Heart right ventricle (tissue), 16 donors: ENCODE measurements at regions not wholly inside any gene's neighbourhood (a gene's known extent, or its start where the extent isn't known, plus 50 kb on each side); places are given as distances from the start of the nearest gene placed in this dataset.

Experiments
- ATAC-seq, 8 donors: fragments of 200-7000 bp; cut with Tn5 transposase; one replicate each; pipeline ENCODE4 v1.9.1; 2020; ENCODE audit warnings: mild to moderate bottlenecking in 8 of 8, moderate library complexity in 8 of 8, moderate number of reproducible peaks in 1 of 8
- DNase-seq, 2 donors: peaks; one replicate each; pipeline ENCODE4 v3.0.0-alpha.2; 2020
- H3K27ac ChIP-seq, 10 donors: fragments of 200-600 bp; sonication (generic) in 2 of 10; one replicate each; pipeline versions ENCODE4 v1.5.0 to v1.8.0; 2020 to 2022; ENCODE audit warnings: mild to moderate bottlenecking in 3 of 10
- H3K27me3 ChIP-seq, 7 donors: fragments of 200-600 bp; one replicate each; pipeline ENCODE4 v1.8.0; 2021 to 2022; ENCODE audit warnings: mild to moderate bottlenecking in 2 of 7
- H3K36me3 ChIP-seq, 9 donors: fragments of 200-600 bp; sonication (generic) in 1 of 9; one replicate each; pipeline versions ENCODE4 v1.5.0 to v1.8.0; 2020 to 2022; ENCODE audit warnings: mild to moderate bottlenecking in 2 of 9
- H3K4me1 ChIP-seq, 9 donors: fragments of 200-600 bp; sonication (generic) in 1 of 9; one replicate each; pipeline versions ENCODE4 v1.5.0 to v1.8.0; 2020 to 2022; ENCODE audit warnings: mild to moderate bottlenecking in 4 of 9
- H3K4me3 ChIP-seq, 10 donors: fragments of 200-600 bp; sonication (generic) in 2 of 10; one replicate each; pipeline versions ENCODE4 v1.5.0 to v1.8.0; 2020 to 2022; ENCODE audit warnings: mild to moderate bottlenecking in 7 of 10, moderate library complexity in 2 of 10
- H3K9me3 ChIP-seq, 11 donors: fragments of 200-600 bp in 10 of 11; sonication (generic) in 2 of 11; one replicate each; pipeline versions ENCODE4 v1.5.0 to v1.8.0; 2013 to 2022; ENCODE audit warnings: mild to moderate bottlenecking in 2 of 11, control low read depth in 1 of 11, moderate library complexity in 1 of 11
- CTCF ChIP-seq, 9 donors: fragments of 200-600 bp; sonication (generic) in 2 of 9; IDR thresholded peaks; one replicate each; pipeline versions ENCODE4 v1.5.0 to v1.8.0; 2021 to 2022; ENCODE audit warnings: antibody characterized with exemption in 9 of 9, mild to moderate bottlenecking in 5 of 9, moderate library complexity in 1 of 9
- WGBS, 2 donors: extraction: QIAGEN DNeasy Blood & Tissue Kit; methylation state at CpG; one replicate each; pipeline ENCODE4 v1.1.7; 2013; ENCODE audit warnings: inconsistent platforms in 1 of 2; 5-methylcytosine and 5-hydroxymethylcytosine counted together
- intact Hi-C, 10 donors: fragments of 100-400 bp; cut with DNase I; formaldehyde crosslinking; loops; one replicate each; pipeline versions ENCODE4 v1.11.1 to v1.14.2; 2022
- donor health status: Arrhythmogenic right ventricular cardiomyopathy.
- donor health status: ischemic (EF 13 %, LVEDD 7.1; RV severe dilation, severe dysfunction).
- donor health status: healthy with polysubstance abuse.
- donor health status: DM: no; HTN: yes; CAD: no.
- donor health status: DM: no; HTN: no; CAD: no.
- donor health status: ischemic (EF 25% LVEDD 6.9; RV normal size, moderate dysfunction).
- donor health status: ischemic (EF 25% LVEDD 5.7; RV mildly dilated, moderate dysfunction).
- donor health status: healthy.
- donor health status: DM: yes; HTN: yes; CAD: no.
- donor health status: Ischemic cardiomyopathy.
- donor health status: ischemic (EF 35%, LVEDD 5.7; RV mildly dilated, moderate dysfunction).
- donor health status: nonischemic (EF 11% LVEDD 7.7; RV severe dilation, severe dysfunction).
- donor health status: DM: yes; HTN: yes; CAD: no.
- donor health status: PGD.
- donor health status: ischemic (EF 29% LVEDD 5.4; RV normal size, mild dysfunction).
- donor health status: nonischemic (EF 23%, LVEDD 6.1; RV moderate dilation, normal function).

GRCh38 chr11:115555336-115556090, 51.3 kb upstream of the CADM1 start:
- ATAC-seq: peak in 3 of 8 donors; percentile 21 to 29 (median 29)
- no peak for TF ChIP-seq CTCF (IDR thresholded peaks at IDR 0.05)
- peaks cover 0 to 14% (median 0%) of the 10 kb centered on the region in 9 donors for H3K4me1 ChIP-seq
- WGBS, 2 donors: 61 to 65% methylated on average over 3 of the region's 3 CpGs
- H3K27me3 ChIP-seq: peaks cover 0 to 4% (median 0%) of the 10 kb centered on the region in 7 donors
- no peaks in the 10 kb centered on the region for H3K9me3 ChIP-seq
- DNase-seq: no peak
- intact Hi-C loops: no loop called here
- no peak overlapping the region for H3K27ac ChIP-seq
- no peaks in the 10 kb centered on the region for H3K36me3 ChIP-seq
- no peak overlapping the region for H3K4me3 ChIP-seq
